Loucy (cell line): ENCODE measurements at regions not wholly inside any gene's neighbourhood (a gene's known extent, or its start where the extent isn't known, plus 50 kb on each side); places are given as distances from the start of the nearest gene placed in this dataset.

Experiments
- H2AFZ ChIP-seq: fragments of 200-600 bp; sonication (generic); 2 replicates; pipeline ENCODE4 v1.6.0; 2016; ENCODE audit warnings: antibody characterized with exemption, mild to moderate bottlenecking, low read length, moderate library complexity
- H3F3A ChIP-seq: fragments of 200-600 bp; 2 replicates; pipeline ENCODE4 v1.6.0; 2016; ENCODE audit warnings: antibody characterized with exemption, low read depth, mild to moderate bottlenecking
- H3K27me3 ChIP-seq: fragments of 200-600 bp; sonication (generic); 2 replicates; pipeline ENCODE4 v1.6.1; 2014; ENCODE audit warnings: low read length, mild to moderate bottlenecking; ENCODE audit not compliant: insufficient read depth, poor library complexity, severe bottlenecking
- H3K36me3 ChIP-seq: fragments of 200-600 bp; sonication (generic); 2 replicates; pipeline ENCODE4 v1.6.1; 2016; ENCODE audit warnings: low read length; ENCODE audit not compliant: insufficient read depth
- H3K4me1 ChIP-seq: fragments of 200-600 bp; sonication (generic); 2 replicates; pipeline ENCODE4 v1.5.1; 2014; ENCODE audit warnings: low read length, mild to moderate bottlenecking; ENCODE audit not compliant: insufficient read depth, poor library complexity, severe bottlenecking
- H3K4me2 ChIP-seq: fragments of 200-600 bp; sonication (generic); 2 replicates; pipeline ENCODE4 v1.6.0; 2014; ENCODE audit warnings: antibody characterized with exemption, low read length, low read depth, mild to moderate bottlenecking; ENCODE audit not compliant: poor library complexity, severe bottlenecking
- H3K4me3 ChIP-seq: fragments of 200-600 bp; sonication (generic); 2 replicates; pipeline ENCODE4 v1.5.1; 2014; ENCODE audit warnings: low read length, mild to moderate bottlenecking, mixed read lengths; ENCODE audit not compliant: poor library complexity, severe bottlenecking
- H3K79me2 ChIP-seq: fragments of 200-600 bp; sonication (generic); 2 replicates; pipeline ENCODE4 v1.6.1; 2014; ENCODE audit warnings: low read length; ENCODE audit not compliant: insufficient read depth
- H3K9ac ChIP-seq: fragments of 200-600 bp; sonication (generic); 2 replicates; pipeline ENCODE4 v1.6.0; 2014; ENCODE audit warnings: mild to moderate bottlenecking, low read depth, low read length, moderate library complexity; ENCODE audit not compliant: poor library complexity, severe bottlenecking
- H3K9me2 ChIP-seq: fragments of 200-600 bp; sonication (generic); replicated peaks from 2 replicates; pipeline ENCODE4 v1.6.1; 2016; ENCODE audit warnings: low read depth, low read length, mixed read lengths
- H3K9me3 ChIP-seq: fragments of 200-600 bp; sonication (generic); 2 replicates; pipeline ENCODE4 v1.6.1; 2014; ENCODE audit warnings: mild to moderate bottlenecking, antibody characterized with exemption, low read length, low read depth; ENCODE audit not compliant: insufficient read depth
- H4K20me1 ChIP-seq: fragments of 200-600 bp; sonication (generic); 2 replicates; pipeline ENCODE4 v1.6.0; 2014; ENCODE audit warnings: antibody characterized with exemption, low read length, mild to moderate bottlenecking; ENCODE audit not compliant: insufficient read depth, poor library complexity, severe bottlenecking
- EZH2phosphoT487 ChIP-seq: fragments of 200-600 bp; IDR thresholded peaks from 2 replicates; pipeline ENCODE4 v1.6.1; 2018; ENCODE audit warnings: antibody characterized with exemption, mild to moderate bottlenecking, moderate library complexity, borderline replicate concordance
- TF ChIP-seq, protein P1 (sequence below): fragments of 200-600 bp; sonication (generic); conservative IDR thresholded peaks from 2 replicates; pipeline ENCODE4 v1.5.1; 2014; ENCODE audit warnings: mild to moderate bottlenecking, antibody characterized with exemption, low read length

GRCh38 chr3:148433665-148434064, 264.0 kb upstream of the AGTR1 start:
- Histone ChIP-seq H3K4me3 (no peak overlapping the region), H3K79me2 (no peaks in the 10 kb centered on the region), H3K36me3 (no peaks in the 10 kb centered on the region), H3K27me3 (no peaks in the 10 kb centered on the region), H2AFZ (no peak overlapping the region), H3K9me2 (no peaks in the 10 kb centered on the region), H3K4me2 (no peak overlapping the region), H3K4me1 (no peaks in the 10 kb centered on the region), H3K9ac (no peak overlapping the region), H3K9me3 (no peaks in the 10 kb centered on the region), H4K20me1 (no peaks in the 10 kb centered on the region), H3F3A (no peaks in the 10 kb centered on the region)
- TF ChIP-seq, protein P1, sequence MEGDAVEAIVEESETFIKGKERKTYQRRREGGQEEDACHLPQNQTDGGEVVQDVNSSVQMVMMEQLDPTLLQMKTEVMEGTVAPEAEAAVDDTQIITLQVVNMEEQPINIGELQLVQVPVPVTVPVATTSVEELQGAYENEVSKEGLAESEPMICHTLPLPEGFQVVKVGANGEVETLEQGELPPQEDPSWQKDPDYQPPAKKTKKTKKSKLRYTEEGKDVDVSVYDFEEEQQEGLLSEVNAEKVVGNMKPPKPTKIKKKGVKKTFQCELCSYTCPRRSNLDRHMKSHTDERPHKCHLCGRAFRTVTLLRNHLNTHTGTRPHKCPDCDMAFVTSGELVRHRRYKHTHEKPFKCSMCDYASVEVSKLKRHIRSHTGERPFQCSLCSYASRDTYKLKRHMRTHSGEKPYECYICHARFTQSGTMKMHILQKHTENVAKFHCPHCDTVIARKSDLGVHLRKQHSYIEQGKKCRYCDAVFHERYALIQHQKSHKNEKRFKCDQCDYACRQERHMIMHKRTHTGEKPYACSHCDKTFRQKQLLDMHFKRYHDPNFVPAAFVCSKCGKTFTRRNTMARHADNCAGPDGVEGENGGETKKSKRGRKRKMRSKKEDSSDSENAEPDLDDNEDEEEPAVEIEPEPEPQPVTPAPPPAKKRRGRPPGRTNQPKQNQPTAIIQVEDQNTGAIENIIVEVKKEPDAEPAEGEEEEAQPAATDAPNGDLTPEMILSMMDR: no peak
- TF ChIP-seq EZH2phosphoT487: no peak

DNA sequence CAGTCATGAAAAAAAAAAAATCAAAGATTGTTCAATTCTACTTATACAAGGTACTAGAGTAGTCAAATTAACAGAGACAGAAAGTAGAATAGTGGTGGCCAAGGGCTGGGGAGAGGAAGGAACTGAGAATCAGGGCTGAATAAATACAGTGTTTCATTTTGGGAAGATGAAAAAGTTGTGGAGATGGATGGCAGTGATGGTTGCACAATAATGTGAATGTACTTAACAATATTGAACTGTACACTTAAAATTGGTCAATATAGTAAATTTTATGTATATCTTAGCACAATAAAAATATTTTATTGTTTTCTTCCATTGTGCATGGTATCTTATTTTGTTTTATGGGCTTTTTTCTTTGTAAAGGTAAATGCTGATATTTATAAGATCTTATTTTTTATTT, 262.2 kb upstream of the AGTR1 start:
- no peak overlapping the region for H3K9ac ChIP-seq
- no peaks in the 10 kb centered on the region for H3K36me3 ChIP-seq
- no peak overlapping the region for H3K4me2 ChIP-seq
- no peaks in the 10 kb centered on the region for H3F3A ChIP-seq
- no peak overlapping the region for H2AFZ ChIP-seq
- no peaks in the 10 kb centered on the region for H3K79me2 ChIP-seq
- H3K9me3 ChIP-seq: no peaks in the 10 kb centered on the region
- H3K27me3 ChIP-seq: no peaks in the 10 kb centered on the region
- H4K20me1 ChIP-seq: no peaks in the 10 kb centered on the region
- H3K9me2 ChIP-seq: no peaks in the 10 kb centered on the region
- H3K4me3 ChIP-seq: no peak overlapping the region
- no peaks in the 10 kb centered on the region for H3K4me1 ChIP-seq
- TF ChIP-seq EZH2phosphoT487: no peak
- TF ChIP-seq, protein P1: no peak

DNA sequence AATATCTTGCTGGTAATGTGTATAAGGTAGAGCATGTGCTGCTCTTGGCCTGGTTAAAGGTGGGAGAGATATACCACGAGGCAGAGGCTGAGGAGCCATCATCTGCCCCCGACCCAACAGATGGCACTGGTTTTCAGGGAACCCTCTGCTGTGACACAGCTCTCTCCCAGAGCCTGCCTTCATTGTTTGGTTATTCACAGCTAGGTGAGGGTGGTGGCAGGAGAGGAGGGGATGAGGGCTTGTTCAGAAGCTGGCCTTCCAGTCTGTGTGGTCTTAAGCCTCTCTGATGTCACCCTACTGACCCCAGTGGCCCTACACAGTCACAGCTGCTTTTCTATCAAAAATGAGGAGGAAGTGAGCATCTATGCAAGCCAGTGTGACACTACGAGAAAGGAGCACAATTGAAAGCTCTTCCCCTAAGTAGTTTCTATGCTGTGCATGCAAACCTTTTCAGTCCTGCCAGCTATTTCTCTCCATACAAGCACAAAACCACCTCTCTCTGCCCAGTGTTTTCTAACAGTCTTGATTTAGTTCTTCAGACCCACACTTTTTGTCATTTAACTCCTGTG, 258.4 kb upstream of the AGTR1 start:
- no peaks in the 10 kb centered on the region for H3K9me3 ChIP-seq
- peak overlapping the region; percentile 63; the same call in 1 of the 2 replicates for H2AFZ ChIP-seq
- no peaks in the 10 kb centered on the region for H3K36me3 ChIP-seq
- TF ChIP-seq, protein P1: no peak
- no peak for TF ChIP-seq EZH2phosphoT487
- no peaks in the 10 kb centered on the region for H3K4me1 ChIP-seq
- H4K20me1 ChIP-seq: no peaks in the 10 kb centered on the region
- H3K79me2 ChIP-seq: no peaks in the 10 kb centered on the region
- H3K27me3 ChIP-seq: no peaks in the 10 kb centered on the region
- no peak overlapping the region for H3K4me2 ChIP-seq
- no peak overlapping the region for H3K9ac ChIP-seq
- no peaks in the 10 kb centered on the region for H3K9me2 ChIP-seq
- H3K4me3 ChIP-seq: no peak overlapping the region
- no peaks in the 10 kb centered on the region for H3F3A ChIP-seq
